HCT116 (cell line): ENCODE measurements at regions not wholly inside any gene's neighbourhood (a gene's known extent, or its start where the extent isn't known, plus 50 kb on each side); places are given as distances from the start of the nearest gene placed in this dataset.

Source experiments
- ATAC-seq: fragments of 200-7000 bp; cut with Tn5 transposase; 2 replicates; pipeline ENCODE4 v1.9.1; 2020; ENCODE audit warnings: mild to moderate bottlenecking, moderate library complexity
- BruUV-seq: library from RNA; stranded (reverse); fragments of 400-500 nt; replicated peaks from 2 replicates; lab custom pipeline; 2021; lab: Mats Ljungman, UMichigan
- CTCF ChIA-PET: fragments of 300-600 bp; sonication (Branson Sonifier 250); formaldehyde crosslinking; loops from one replicate; lab custom pipeline; 2021; ENCODE audit warnings: antibody characterized with exemption; lab: Charles Lee
- POLR2A ChIA-PET: fragments of 300-600, 350-600 bp; sonication (Branson Sonifier 250); formaldehyde crosslinking; loops from one replicate; lab custom pipeline; 2021; ENCODE audit warnings: antibody characterized with exemption; lab: Charles Lee
- RAD21 ChIA-PET, 2 experiments: fragments of 300-600 bp; sonication (Branson Sonifier 250); formaldehyde crosslinking; loops; one replicate each; lab custom pipeline; 2023; ENCODE audit warnings: low total read pairs in 2 of 2; ENCODE audit not compliant: uncharacterized antibody in 2 of 2, unreplicated experiment in 2 of 2, low non-redundant PET in 1 of 2; lab: Charles Lee
- DNase-seq: peaks from one replicate; pipeline ENCODE4 v3.0.0-alpha.2; 2010; ENCODE audit warnings: low read depth, low spot score
- H2AFZ ChIP-seq: fragments of 200-600 bp; shearing (Covaris generic), sonication (generic); 2 replicates; pipeline ENCODE4 v1.6.1; 2017; ENCODE audit warnings: low read depth, mixed run types, mixed read lengths, antibody characterized with exemption, low read length; ENCODE audit not compliant: poor library complexity, severe bottlenecking
- H3K27ac ChIP-seq: 2 replicates; pipeline ENCODE4 v1.5.1; 2012; ENCODE audit warnings: low read depth, low read length
- H3K27me3 ChIP-seq: fragments of 200-600 bp; sonication (generic); 2 replicates; pipeline ENCODE4 v1.6.1; 2016; ENCODE audit warnings: mixed run types, low read length, mixed read lengths; ENCODE audit not compliant: insufficient read depth
- H3K36me3 ChIP-seq, 2 experiments: fragments of 200-500 bp in 1 of 2; fragments of 200-600 bp in 1 of 2; sonication (Bioruptor generic) in 1 of 2; sonication (generic) in 1 of 2; 2 replicates each; pipeline versions ENCODE4 v1.5.1 to v1.6.1; 2014 to 2016; ENCODE audit warnings: low read length in 2 of 2, inconsistent platforms in 1 of 2, mixed read lengths in 1 of 2, mixed run types in 1 of 2; ENCODE audit not compliant: insufficient read depth in 2 of 2, control insufficient read depth in 1 of 2
- H3K4me1 ChIP-seq, 2 experiments: fragments of 200-600 bp in 1 of 2; sonication (generic) in 1 of 2; 2 replicates each; pipeline versions ENCODE4 v1.5.1 to v1.6.1; 2012 to 2017; ENCODE audit warnings: low read length in 2 of 2, inconsistent platforms in 1 of 2, mild to moderate bottlenecking in 1 of 2, mixed read lengths in 1 of 2, mixed run types in 1 of 2, moderate library complexity in 1 of 2; ENCODE audit not compliant: insufficient read depth in 2 of 2, control insufficient read depth in 1 of 2
- H3K4me2 ChIP-seq: fragments of 200-600 bp; sonication (generic); 2 replicates; pipeline ENCODE4 v1.6.1; 2017; ENCODE audit warnings: mixed run types, low read length, mixed read lengths
- H3K4me3 ChIP-seq, 2 experiments: fragments of 200-600 bp in 1 of 2; sonication (generic) in 1 of 2; replicated peaks in 1 of 2; 2 replicates each; pipeline ENCODE4 v1.5.1; 2011 to 2016; ENCODE audit warnings: low read length in 2 of 2, control low read depth in 1 of 2, low read depth in 1 of 2, mild to moderate bottlenecking in 1 of 2, mixed read lengths in 1 of 2, mixed run types in 1 of 2
- H3K79me2 ChIP-seq: fragments of 200-600 bp; sonication (generic); 2 replicates; pipeline ENCODE4 v1.6.1; 2017; ENCODE audit warnings: mild to moderate bottlenecking, mixed run types, low read length, moderate library complexity, mixed read lengths; ENCODE audit not compliant: insufficient read depth
- H3K9ac ChIP-seq: fragments of 200-600 bp; sonication (generic); 2 replicates; pipeline ENCODE4 v1.6.1; 2016; ENCODE audit warnings: low read length, mixed read lengths
- H3K9me2 ChIP-seq: fragments of 200-600 bp; sonication (generic), shearing (Covaris generic); 2 replicates; pipeline ENCODE4 v1.6.1; 2017; ENCODE audit warnings: mixed run types, mild to moderate bottlenecking, moderate library complexity; ENCODE audit not compliant: insufficient read depth
- H3K9me3 ChIP-seq, 2 experiments: fragments of 200-500 bp in 1 of 2; fragments of 200-600 bp in 1 of 2; sonication (Bioruptor generic) in 1 of 2; sonication (generic) in 1 of 2; 2 replicates each; pipeline ENCODE4 v1.6.1; 2014 to 2017; ENCODE audit warnings: low read length in 2 of 2, mixed read lengths in 2 of 2, inconsistent platforms in 1 of 2, low read depth in 1 of 2, mild to moderate bottlenecking in 1 of 2, mixed run types in 1 of 2, moderate library complexity in 1 of 2; ENCODE audit not compliant: control insufficient read depth in 1 of 2, insufficient read depth in 1 of 2
- H4K20me1 ChIP-seq: fragments of 200-600 bp; sonication (generic), shearing (Covaris generic); 2 replicates; pipeline ENCODE4 v1.6.1; 2017; ENCODE audit warnings: mixed run types, mild to moderate bottlenecking, moderate library complexity; ENCODE audit not compliant: insufficient read depth
- CEBPB ChIP-seq: IDR thresholded peaks from 2 replicates; pipeline ENCODE4 v1.6.1; 2012; ENCODE audit warnings: low read depth
- ELF1 ChIP-seq: IDR thresholded peaks from 2 replicates; pipeline ENCODE4 v1.6.1; 2012; ENCODE audit warnings: low read depth, borderline replicate concordance
- FOSL1 ChIP-seq: IDR thresholded peaks from 2 replicates; pipeline ENCODE4 v1.6.1; 2012; ENCODE audit warnings: low read depth
- POLR2AphosphoS5 ChIP-seq: IDR thresholded peaks from 2 replicates; pipeline ENCODE4 v1.6.1; 2011; ENCODE audit warnings: mild to moderate bottlenecking, low read depth, low read length, moderate library complexity
- SP1 ChIP-seq: IDR thresholded peaks from 2 replicates; pipeline ENCODE4 v1.6.1; 2012; ENCODE audit warnings: low read depth
- SRF ChIP-seq: IDR thresholded peaks from 2 replicates; pipeline ENCODE4 v1.6.1; 2012; ENCODE audit warnings: low read depth
- YY1 ChIP-seq: IDR thresholded peaks from 2 replicates; pipeline ENCODE4 v1.6.1; 2011; ENCODE audit warnings: low read length, low read depth, moderate library complexity, mild to moderate bottlenecking; ENCODE audit not compliant: insufficient replicate concordance; ENCODE audit errors: extremely low read depth
- ZFX ChIP-seq: fragments of 450-650 bp; IDR thresholded peaks from 2 replicates; pipeline ENCODE4 v1.6.1; 2017
- intact Hi-C: fragments of 100-400 bp; cut with micrococcal nuclease; formaldehyde crosslinking; loops from 2 replicates; pipeline ENCODE4 v1.10.0; 2022
- TF ChIP-seq, protein P1 (sequence below), 3 experiments: fragments of 200-600 bp in 1 of 3; sonication (generic) in 1 of 3; IDR thresholded peaks in 2 of 3; conservative IDR thresholded peaks in 1 of 3; 2 replicates each; pipeline ENCODE4 v1.5.1; 2012 to 2017; ENCODE audit warnings: low read depth in 2 of 3, low read length in 2 of 3, antibody characterized with exemption in 1 of 3, borderline replicate concordance in 1 of 3, control low read depth in 1 of 3, mild to moderate bottlenecking in 1 of 3, mixed read lengths in 1 of 3, mixed run types in 1 of 3, moderate library complexity in 1 of 3; ENCODE audit not compliant: insufficient read depth in 1 of 3
- TF ChIP-seq, protein P2 (sequence below): IDR thresholded peaks from 2 replicates; pipeline ENCODE4 v1.6.1; 2012
- TF ChIP-seq, protein P3 (sequence below): IDR thresholded peaks from 2 replicates; pipeline ENCODE4 v1.6.1; 2012; ENCODE audit warnings: low read depth

DNA sequence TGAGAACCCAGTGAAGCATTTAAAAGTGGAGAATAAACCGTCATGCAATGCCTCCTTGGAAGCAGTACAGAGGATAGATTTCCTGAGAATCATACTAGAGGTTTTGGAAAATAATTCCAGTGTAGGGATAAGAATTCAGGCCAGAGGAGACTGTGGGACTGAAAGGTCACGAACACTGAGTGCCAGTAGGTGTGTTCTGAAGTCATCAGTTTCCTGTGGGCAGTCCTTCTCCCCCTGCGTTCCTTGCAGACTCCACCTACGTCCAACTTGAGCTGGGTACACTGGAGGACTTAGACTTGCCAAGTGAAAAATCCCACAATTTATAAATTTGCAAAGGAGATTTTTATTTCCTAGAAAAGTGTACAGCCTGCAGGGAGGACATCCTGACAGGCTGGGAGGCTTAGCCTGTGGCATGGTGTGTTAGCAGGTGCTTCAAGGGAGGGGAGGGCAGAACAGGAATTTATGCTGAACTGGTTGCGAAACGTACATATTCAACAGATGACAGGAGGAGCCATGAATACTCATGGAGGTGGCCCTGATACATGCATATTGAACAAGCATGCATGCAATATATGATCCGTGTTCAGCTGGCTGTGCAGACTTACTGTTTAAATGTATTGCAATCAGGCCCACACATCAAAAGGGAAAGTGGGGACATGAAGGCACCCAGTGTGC lies 72.9 kb upstream of the POM121L12 start:
- POLR2A ChIA-PET: no interaction called here
- H3K4me1 ChIP-seq: no peaks in the 10 kb centered on the region
- no peak overlapping the region for H2AFZ ChIP-seq
- BruUV-seq: no TSS peak
- TF ChIP-seq ZFX: no peak
- TF ChIP-seq SRF: no peak
- TF ChIP-seq, protein P1, sequence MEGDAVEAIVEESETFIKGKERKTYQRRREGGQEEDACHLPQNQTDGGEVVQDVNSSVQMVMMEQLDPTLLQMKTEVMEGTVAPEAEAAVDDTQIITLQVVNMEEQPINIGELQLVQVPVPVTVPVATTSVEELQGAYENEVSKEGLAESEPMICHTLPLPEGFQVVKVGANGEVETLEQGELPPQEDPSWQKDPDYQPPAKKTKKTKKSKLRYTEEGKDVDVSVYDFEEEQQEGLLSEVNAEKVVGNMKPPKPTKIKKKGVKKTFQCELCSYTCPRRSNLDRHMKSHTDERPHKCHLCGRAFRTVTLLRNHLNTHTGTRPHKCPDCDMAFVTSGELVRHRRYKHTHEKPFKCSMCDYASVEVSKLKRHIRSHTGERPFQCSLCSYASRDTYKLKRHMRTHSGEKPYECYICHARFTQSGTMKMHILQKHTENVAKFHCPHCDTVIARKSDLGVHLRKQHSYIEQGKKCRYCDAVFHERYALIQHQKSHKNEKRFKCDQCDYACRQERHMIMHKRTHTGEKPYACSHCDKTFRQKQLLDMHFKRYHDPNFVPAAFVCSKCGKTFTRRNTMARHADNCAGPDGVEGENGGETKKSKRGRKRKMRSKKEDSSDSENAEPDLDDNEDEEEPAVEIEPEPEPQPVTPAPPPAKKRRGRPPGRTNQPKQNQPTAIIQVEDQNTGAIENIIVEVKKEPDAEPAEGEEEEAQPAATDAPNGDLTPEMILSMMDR (IDR thresholded peaks at IDR 0.05 in 2 of 3, conservative IDR thresholded peaks at IDR 0.05 in 1 of 3; ENCODE audit: borderline replicate concordance in 1 of 3, insufficient read depth in 1 of 3, low read depth in 2 of 3, low read length in 2 of 3): no peak
- TF ChIP-seq, protein P2, sequence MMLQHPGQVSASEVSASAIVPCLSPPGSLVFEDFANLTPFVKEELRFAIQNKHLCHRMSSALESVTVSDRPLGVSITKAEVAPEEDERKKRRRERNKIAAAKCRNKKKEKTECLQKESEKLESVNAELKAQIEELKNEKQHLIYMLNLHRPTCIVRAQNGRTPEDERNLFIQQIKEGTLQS: no peak
- TF ChIP-seq ELF1: no peak
- no peak for TF ChIP-seq POLR2AphosphoS5
- TF ChIP-seq FOSL1: no peak
- TF ChIP-seq, protein P3, sequence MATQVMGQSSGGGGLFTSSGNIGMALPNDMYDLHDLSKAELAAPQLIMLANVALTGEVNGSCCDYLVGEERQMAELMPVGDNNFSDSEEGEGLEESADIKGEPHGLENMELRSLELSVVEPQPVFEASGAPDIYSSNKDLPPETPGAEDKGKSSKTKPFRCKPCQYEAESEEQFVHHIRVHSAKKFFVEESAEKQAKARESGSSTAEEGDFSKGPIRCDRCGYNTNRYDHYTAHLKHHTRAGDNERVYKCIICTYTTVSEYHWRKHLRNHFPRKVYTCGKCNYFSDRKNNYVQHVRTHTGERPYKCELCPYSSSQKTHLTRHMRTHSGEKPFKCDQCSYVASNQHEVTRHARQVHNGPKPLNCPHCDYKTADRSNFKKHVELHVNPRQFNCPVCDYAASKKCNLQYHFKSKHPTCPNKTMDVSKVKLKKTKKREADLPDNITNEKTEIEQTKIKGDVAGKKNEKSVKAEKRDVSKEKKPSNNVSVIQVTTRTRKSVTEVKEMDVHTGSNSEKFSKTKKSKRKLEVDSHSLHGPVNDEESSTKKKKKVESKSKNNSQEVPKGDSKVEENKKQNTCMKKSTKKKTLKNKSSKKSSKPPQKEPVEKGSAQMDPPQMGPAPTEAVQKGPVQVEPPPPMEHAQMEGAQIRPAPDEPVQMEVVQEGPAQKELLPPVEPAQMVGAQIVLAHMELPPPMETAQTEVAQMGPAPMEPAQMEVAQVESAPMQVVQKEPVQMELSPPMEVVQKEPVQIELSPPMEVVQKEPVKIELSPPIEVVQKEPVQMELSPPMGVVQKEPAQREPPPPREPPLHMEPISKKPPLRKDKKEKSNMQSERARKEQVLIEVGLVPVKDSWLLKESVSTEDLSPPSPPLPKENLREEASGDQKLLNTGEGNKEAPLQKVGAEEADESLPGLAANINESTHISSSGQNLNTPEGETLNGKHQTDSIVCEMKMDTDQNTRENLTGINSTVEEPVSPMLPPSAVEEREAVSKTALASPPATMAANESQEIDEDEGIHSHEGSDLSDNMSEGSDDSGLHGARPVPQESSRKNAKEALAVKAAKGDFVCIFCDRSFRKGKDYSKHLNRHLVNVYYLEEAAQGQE: no peak
- no peak for TF ChIP-seq SP1
- no peak for TF ChIP-seq YY1
- TF ChIP-seq CEBPB: no peak
- no peaks in the 10 kb centered on the region for H3K27me3 ChIP-seq
- no peak overlapping the region for H3K4me3 ChIP-seq
- H3K9me2 ChIP-seq: no peaks in the 10 kb centered on the region
- RAD21 ChIA-PET: no interaction called here
- CTCF ChIA-PET: no interaction called here
- no peak overlapping the region for H3K27ac ChIP-seq
- DNase-seq (no peak), ATAC-seq (no peak)
- H3K36me3 ChIP-seq: no peaks in the 10 kb centered on the region
- no peaks in the 10 kb centered on the region for H4K20me1 ChIP-seq
- H3K79me2 ChIP-seq: no peaks in the 10 kb centered on the region
- H3K9me3 ChIP-seq: peaks cover 6 to 9% of the 10 kb centered on the region in 2 experiments; a peak in 2 of 4 replicates
- H3K4me2 ChIP-seq: no peak overlapping the region
- intact Hi-C loops: no loop called here
- H3K9ac ChIP-seq: no peak overlapping the region
